Epithelial cell of proximal tubule (primary cell): ENCODE measurements at regions not wholly inside any gene's neighbourhood (a gene's known extent, or its start where the extent isn't known, plus 50 kb on each side); places are given as distances from the start of the nearest gene placed in this dataset.

Experiments
- DNase-seq: peaks from one replicate; pipeline ENCODE4 v3.0.0-alpha.2; 2011; ENCODE audit warnings: low read depth
- H3K4me3 ChIP-seq: 2 replicates; pipeline ENCODE4 v1.5.1; 2011; ENCODE audit warnings: low read depth, mild to moderate bottlenecking, low read length
- TF ChIP-seq, protein P1 (sequence below): conservative IDR thresholded peaks from 2 replicates; pipeline ENCODE4 v1.5.1; 2012; ENCODE audit warnings: low read depth, mild to moderate bottlenecking, low read length

DNA sequence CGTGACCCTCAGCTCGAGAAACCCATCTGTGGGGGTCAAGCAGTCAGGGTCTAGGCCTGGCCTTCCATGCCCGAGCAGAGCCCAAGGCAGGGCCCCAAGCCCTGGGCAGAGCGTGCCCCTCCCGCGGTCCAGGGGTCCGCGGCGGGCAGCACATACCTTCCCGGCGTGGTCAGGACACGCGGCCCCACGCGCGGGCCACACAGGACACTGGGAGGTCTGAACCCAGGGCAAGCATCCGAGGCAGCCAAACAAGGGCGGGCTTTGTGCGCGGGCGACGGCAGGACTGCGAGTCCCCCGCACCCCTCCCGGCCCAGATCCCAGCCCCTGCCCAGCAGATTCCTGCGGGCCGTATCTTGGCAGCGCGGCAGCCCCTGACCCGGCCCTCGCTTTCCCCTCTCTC is 61.6 kb upstream of the ACAN start:
- no peak for DNase-seq
- TF ChIP-seq, protein P1, sequence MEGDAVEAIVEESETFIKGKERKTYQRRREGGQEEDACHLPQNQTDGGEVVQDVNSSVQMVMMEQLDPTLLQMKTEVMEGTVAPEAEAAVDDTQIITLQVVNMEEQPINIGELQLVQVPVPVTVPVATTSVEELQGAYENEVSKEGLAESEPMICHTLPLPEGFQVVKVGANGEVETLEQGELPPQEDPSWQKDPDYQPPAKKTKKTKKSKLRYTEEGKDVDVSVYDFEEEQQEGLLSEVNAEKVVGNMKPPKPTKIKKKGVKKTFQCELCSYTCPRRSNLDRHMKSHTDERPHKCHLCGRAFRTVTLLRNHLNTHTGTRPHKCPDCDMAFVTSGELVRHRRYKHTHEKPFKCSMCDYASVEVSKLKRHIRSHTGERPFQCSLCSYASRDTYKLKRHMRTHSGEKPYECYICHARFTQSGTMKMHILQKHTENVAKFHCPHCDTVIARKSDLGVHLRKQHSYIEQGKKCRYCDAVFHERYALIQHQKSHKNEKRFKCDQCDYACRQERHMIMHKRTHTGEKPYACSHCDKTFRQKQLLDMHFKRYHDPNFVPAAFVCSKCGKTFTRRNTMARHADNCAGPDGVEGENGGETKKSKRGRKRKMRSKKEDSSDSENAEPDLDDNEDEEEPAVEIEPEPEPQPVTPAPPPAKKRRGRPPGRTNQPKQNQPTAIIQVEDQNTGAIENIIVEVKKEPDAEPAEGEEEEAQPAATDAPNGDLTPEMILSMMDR = no peak
- no peak overlapping the region for H3K4me3 ChIP-seq

DNA sequence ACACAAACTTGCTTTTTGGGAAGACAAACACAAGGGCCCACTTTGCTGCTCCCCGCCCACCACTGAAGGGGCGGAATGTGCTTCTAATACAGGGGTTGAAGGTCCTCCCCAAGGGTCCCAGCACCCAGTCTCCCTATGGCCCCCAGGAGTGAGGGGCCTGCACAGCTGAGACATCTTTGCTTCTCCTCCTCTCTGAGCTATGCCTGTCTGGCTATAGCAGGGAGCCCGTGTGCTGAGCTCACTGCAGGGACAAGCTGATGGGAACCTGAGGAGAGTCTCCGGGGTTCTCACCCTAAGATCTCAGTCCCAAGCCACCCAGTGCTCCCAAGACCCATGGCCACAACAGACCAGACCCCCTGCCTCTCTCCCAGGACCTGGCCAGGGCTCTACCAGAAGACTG is 61.1 kb upstream of the ACAN start:
- no peak overlapping the region for H3K4me3 ChIP-seq
- DNase-seq = no peak
- TF ChIP-seq, protein P1 = no peak

DNA sequence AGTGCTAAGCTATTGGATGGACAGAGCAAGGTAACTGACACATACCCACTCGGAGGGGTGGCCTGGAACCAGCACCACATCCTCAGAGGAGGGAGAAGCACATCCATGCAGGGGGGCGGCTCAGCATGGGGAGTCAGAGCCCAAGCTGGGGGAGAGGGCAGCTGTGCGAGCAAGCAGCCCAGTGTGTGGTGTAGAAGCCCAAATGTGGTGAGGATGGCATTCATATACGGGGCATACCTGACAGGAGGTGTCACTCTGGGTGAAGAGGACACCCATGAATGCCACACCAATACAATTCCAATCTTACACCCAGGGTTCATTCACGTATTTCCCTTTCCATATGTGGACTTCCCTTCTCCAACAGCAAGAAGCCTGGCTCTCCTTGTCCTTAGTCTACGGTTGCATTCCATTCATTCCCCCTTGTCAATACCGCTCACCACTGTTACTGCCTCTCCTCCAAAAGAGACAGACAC is 58.7 kb upstream of the ACAN start:
- no peak overlapping the region for H3K4me3 ChIP-seq
- TF ChIP-seq, protein P1 = no peak
- DNase-seq = no peak

DNA sequence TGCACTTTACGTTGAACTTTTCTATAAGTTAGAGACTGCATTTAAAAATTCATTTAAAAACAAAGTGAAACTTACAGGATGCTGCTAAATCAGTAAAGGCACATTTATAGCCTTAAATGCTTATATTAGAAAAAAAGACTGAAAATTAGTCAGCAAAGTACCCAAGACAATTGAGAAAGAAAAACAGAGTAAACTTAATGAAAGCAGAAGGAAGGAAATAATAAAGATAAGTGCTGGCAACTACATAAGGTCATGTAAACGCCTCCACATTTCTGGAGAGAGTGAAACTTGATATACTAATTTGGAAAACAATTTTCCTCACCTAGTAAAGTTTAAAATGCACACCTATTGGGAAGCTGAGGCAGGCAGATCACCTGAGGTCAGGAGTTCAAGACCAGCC is 58.2 kb upstream of the ACAN start:
- TF ChIP-seq, protein P1 = no peak
- H3K4me3 ChIP-seq = no peak overlapping the region
- no peak for DNase-seq

DNA sequence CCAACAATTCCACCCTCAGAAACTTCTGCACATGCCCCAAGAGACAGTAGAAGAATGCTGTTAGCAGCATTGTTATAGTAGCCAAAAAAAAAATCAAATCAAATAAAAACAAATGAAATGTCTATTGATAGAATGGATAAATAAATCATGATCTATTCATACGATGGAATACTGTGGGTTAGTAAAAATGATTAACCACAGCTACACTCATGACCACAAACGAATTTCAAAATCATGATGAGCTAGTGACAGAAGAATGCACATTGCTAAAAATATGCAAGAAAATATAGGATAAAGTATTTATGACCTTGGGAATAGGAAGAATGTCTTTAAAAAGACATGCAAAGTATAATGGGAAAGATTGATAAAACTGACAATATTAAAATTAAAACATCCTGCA is 57.5 kb upstream of the ACAN start:
- no peak overlapping the region for H3K4me3 ChIP-seq
- DNase-seq = no peak
- TF ChIP-seq, protein P1 = no peak

DNA sequence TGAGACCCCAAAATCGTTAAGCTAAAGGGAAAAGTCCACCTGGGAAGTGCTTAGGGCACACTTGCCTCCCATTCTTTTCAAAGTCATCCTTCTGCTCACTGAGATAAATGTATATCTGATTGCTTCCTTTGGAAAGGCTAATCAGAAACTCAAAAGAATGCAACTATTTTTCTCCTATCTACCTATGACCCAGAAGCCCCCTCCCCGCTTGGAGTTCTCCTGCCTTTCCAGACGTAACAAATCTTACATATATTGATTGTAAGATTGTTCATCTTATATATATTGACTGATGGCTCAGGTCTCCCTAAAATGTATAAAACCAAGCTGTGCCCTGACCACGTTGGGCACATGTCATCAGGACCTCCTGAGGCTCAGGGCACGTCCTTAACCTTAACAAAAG is 56.8 kb upstream of the ACAN start:
- TF ChIP-seq, protein P1 = no peak
- DNase-seq = no peak
- no peak overlapping the region for H3K4me3 ChIP-seq

DNA sequence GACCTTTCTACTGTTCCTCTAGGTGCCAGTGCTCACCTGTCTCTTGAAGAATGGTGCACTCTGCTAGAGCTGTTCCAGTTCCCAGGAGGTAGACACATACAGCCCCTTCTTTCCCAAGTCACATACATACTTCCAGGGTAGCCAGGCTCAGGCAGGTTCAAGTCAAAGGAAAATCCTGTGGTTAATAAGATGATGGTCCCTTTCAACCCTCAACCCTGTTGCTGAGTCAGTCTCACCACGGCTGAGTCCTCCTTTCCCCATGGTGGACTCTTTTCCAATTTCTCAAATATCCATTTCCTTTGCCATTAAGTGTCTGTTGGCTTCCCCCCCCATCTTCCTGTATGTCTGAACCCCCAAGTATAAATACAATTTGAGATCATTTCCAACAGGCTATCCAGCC is 56.1 kb upstream of the ACAN start:
- no peak overlapping the region for H3K4me3 ChIP-seq
- TF ChIP-seq, protein P1 = no peak
- no peak for DNase-seq
